Transverse colon (tissue), 4 donors: ENCODE measurements at regions not wholly inside any gene's neighbourhood (a gene's known extent, or its start where the extent isn't known, plus 50 kb on each side); places are given as distances from the start of the nearest gene placed in this dataset.

Experiments
- DNase-seq: peaks from one replicate; pipeline ENCODE4 v3.0.0-alpha.2; 2019
- H3K27ac ChIP-seq, 4 donors: fragments of 200-600 bp; sonication (generic); 2 replicates each; pipeline ENCODE4 v1.5.1; 2016 to 2018; ENCODE audit warnings: inconsistent platforms in 4 of 4
- H3K27me3 ChIP-seq: fragments of 200-600 bp; sonication (generic); 2 replicates; pipeline ENCODE4 v1.5.1; 2017; ENCODE audit warnings: inconsistent platforms
- H3K36me3 ChIP-seq, 4 donors: fragments of 200-600 bp; sonication (generic); 2 replicates each; pipeline ENCODE4 v1.5.1; 2017 to 2019; ENCODE audit warnings: inconsistent platforms in 4 of 4
- H3K4me1 ChIP-seq, 4 donors: fragments of 200-600 bp; sonication (generic); 2 replicates each; pipeline ENCODE4 v1.5.1; 2017 to 2020; ENCODE audit warnings: inconsistent platforms in 4 of 4
- H3K4me3 ChIP-seq, 4 donors: fragments of 200-600 bp; sonication (generic); 1 replicate in 1 of 4; 2 replicates in 3 of 4; pipeline versions ENCODE4 v1.5.1 to v1.6.1; 2017 to 2019; ENCODE audit warnings: inconsistent platforms in 4 of 4
- H3K9me3 ChIP-seq, 2 donors: fragments of 200-600 bp; sonication (generic); 2 replicates each; pipeline ENCODE4 v1.5.1; 2017 to 2019; ENCODE audit warnings: inconsistent platforms in 2 of 2
- CTCF ChIP-seq, 5 experiments: fragments of 200-600 bp in 3 of 5; fragments of 450-650 bp in 2 of 5; sonication (generic) in 3 of 5; IDR thresholded peaks; 1 replicate in 2 of 5; 2 replicates in 3 of 5; pipeline ENCODE4 v1.5.1; 2016 to 2017; ENCODE audit warnings: antibody characterized with exemption in 5 of 5, inconsistent platforms in 3 of 5, mild to moderate bottlenecking in 2 of 5, moderate library complexity in 1 of 5
- EP300 ChIP-seq: sonication (generic); formaldehyde crosslinking; IDR thresholded peaks from one replicate; pipeline ENCODE4 v1.6.1; 2017; ENCODE audit warnings: antibody characterized with exemption, low read depth
- POLR2A ChIP-seq: fragments of 450-650 bp; IDR thresholded peaks from one replicate; pipeline ENCODE4 v1.6.1; 2016; ENCODE audit warnings: antibody characterized with exemption, mild to moderate bottlenecking, moderate library complexity
- POLR2AphosphoS5 ChIP-seq, 3 donors: sonication (generic); formaldehyde crosslinking; IDR thresholded peaks; one replicate each; pipeline ENCODE4 v1.6.1; 2016; ENCODE audit warnings: antibody characterized with exemption in 3 of 3
- WGBS, 2 donors: methylation state at CpG; one replicate each; pipeline ENCODE4 v1.1.5; 2018; ENCODE audit warnings: low coverage in 1 of 2; 5-methylcytosine and 5-hydroxymethylcytosine counted together
- in situ Hi-C, 4 donors: fragments of 200-750 bp; cut with MboI; loops; one replicate each; pipeline versions ENCODE4 v1.15.0 to v1.15.1; 2017; ENCODE audit warnings: low sequenced_read_pairs in 3 of 4, low pct_ligation_motif_present in 1 of 4, low pct_unique_long_range_greater_than_20kb in 1 of 4
- intact Hi-C: fragments of 100-400 bp; cut with DNase I; formaldehyde crosslinking; loops from one replicate; pipeline ENCODE4 v1.15.1; 2023; ENCODE audit warnings: low total_unique reads

- Histone ChIP-seq H3K36me3 (no peaks in the 10 kb centered on the region), H3K4me1 (no peaks in the 10 kb centered on the region), H3K4me3 (no peak overlapping the region), H3K27ac (no peak overlapping the region), H3K27me3 (no peaks in the 10 kb centered on the region), H3K9me3 (no peaks in the 10 kb centered on the region)
- 69 to 84% methylated on average over 3 of the region's 3 CpGs for WGBS, 2 donors
- intact Hi-C loops = no loop called here
- no peak for TF ChIP-seq EP300
- TF ChIP-seq CTCF (IDR thresholded peaks at IDR 0.05) = no peak
- no peak for TF ChIP-seq POLR2AphosphoS5 (IDR thresholded peaks at IDR 0.05)
- no peak for TF ChIP-seq POLR2A
- DNase-seq = no peak
- in situ Hi-C loops = no loop called here
Observed at GRCh38 chr12:28994179-28994715, 154.8 kb upstream of the FAR2 start.

GRCh38 chr12:28996688-28997087 lies 152.4 kb upstream of the FAR2 start:
- no peak for DNase-seq
- Histone ChIP-seq H3K4me3 (no peak overlapping the region), H3K4me1 (no peaks in the 10 kb centered on the region), H3K36me3 (no peaks in the 10 kb centered on the region), H3K27ac (no peak overlapping the region), H3K9me3 (no peaks in the 10 kb centered on the region), H3K27me3 (no peaks in the 10 kb centered on the region)
- in situ Hi-C loops = no loop called here
- WGBS, 2 donors = 93% methylated on average over 3 to 5 of the region's 5 CpGs
- TF ChIP-seq CTCF (IDR thresholded peaks at IDR 0.05) (no peak), POLR2A (no peak)
- intact Hi-C loops = no loop called here

- intact Hi-C loops (no loop called here), in situ Hi-C loops (no loop called here)
- Histone ChIP-seq H3K36me3 (no peaks in the 10 kb centered on the region), H3K27ac (no peak overlapping the region), H3K9me3 (no peaks in the 10 kb centered on the region), H3K4me1 (no peaks in the 10 kb centered on the region), H3K27me3 (no peaks in the 10 kb centered on the region), H3K4me3 (no peak overlapping the region)
- no peak for TF ChIP-seq POLR2A
- TF ChIP-seq POLR2AphosphoS5 (IDR thresholded peaks at IDR 0.05) = no peak
- no peak for TF ChIP-seq EP300
- TF ChIP-seq CTCF (IDR thresholded peaks at IDR 0.05) = peak in 4 of 5 experiments; percentile 21 to 32 (median 24)
- DNase-seq = no peak
- WGBS, 2 donors = 51 to 57% methylated on average over 2 to 4 of the region's 4 CpGs
Observed at GRCh38 chr12:28998662-28999120, 150.4 kb upstream of the FAR2 start.

- TF ChIP-seq POLR2AphosphoS5 (IDR thresholded peaks at IDR 0.05) (no peak), POLR2A (no peak), CTCF (IDR thresholded peaks at IDR 0.05) (no peak), EP300 (no peak)
- Histone ChIP-seq H3K27ac (no peak overlapping the region), H3K4me3 (no peak overlapping the region), H3K9me3 (no peaks in the 10 kb centered on the region), H3K4me1 (no peaks in the 10 kb centered on the region), H3K27me3 (no peaks in the 10 kb centered on the region), H3K36me3 (no peaks in the 10 kb centered on the region)
- in situ Hi-C loops = no loop called here
- 80 to 85% methylated on average over 6 of the region's 6 CpGs for WGBS, 2 donors
- intact Hi-C loops = no loop called here
- DNase-seq = no peak
Observed at GRCh38 chr12:29004066-29004935, 144.8 kb upstream of the FAR2 start.
